H9 (cell line): ENCODE measurements at regions not wholly inside any gene's neighbourhood (a gene's known extent, or its start where the extent isn't known, plus 50 kb on each side); places are given as distances from the start of the nearest gene placed in this dataset.

ENCODE experiments used
- DNase-seq: peaks from one replicate; pipeline ENCODE4 v3.0.0-alpha.2; 2017
- H2AFZ ChIP-seq: one replicate; pipeline ENCODE4 v1.6.1; 2013; ENCODE audit warnings: mild to moderate bottlenecking, low read length, control low read depth, moderate library complexity
- H2AK5ac ChIP-seq: 2 replicates; pipeline ENCODE4 v1.6.1; 2013; ENCODE audit warnings: low read length, control low read depth, mixed read lengths; ENCODE audit not compliant: insufficient read length
- H2BK120ac ChIP-seq: one replicate; pipeline ENCODE4 v1.6.1; 2013; ENCODE audit warnings: low read depth, mild to moderate bottlenecking, low read length, control low read depth, inconsistent platforms; ENCODE audit not compliant: poor library complexity, severe bottlenecking
- H2BK12ac ChIP-seq: 2 replicates; pipeline ENCODE4 v1.6.1; 2013; ENCODE audit warnings: low read length, control low read depth, mixed read lengths, low read depth; ENCODE audit not compliant: insufficient read length
- H2BK15ac ChIP-seq: 2 replicates; pipeline ENCODE4 v1.6.1; 2013; ENCODE audit warnings: low read depth, low read length, control low read depth
- H2BK20ac ChIP-seq: one replicate; pipeline ENCODE4 v1.6.1; 2013; ENCODE audit warnings: low read depth, mild to moderate bottlenecking, low read length, control low read depth, inconsistent platforms; ENCODE audit not compliant: poor library complexity, severe bottlenecking
- H2BK5ac ChIP-seq: 2 replicates; pipeline ENCODE4 v1.6.1; 2013; ENCODE audit warnings: low read length, control low read depth, mixed read lengths; ENCODE audit not compliant: insufficient read length
- H3K14ac ChIP-seq: 2 replicates; pipeline ENCODE4 v1.6.1; 2013; ENCODE audit warnings: low read length, control low read depth; ENCODE audit not compliant: insufficient read depth
- H3K18ac ChIP-seq: 2 replicates; pipeline ENCODE4 v1.6.1; 2013; ENCODE audit warnings: low read depth, mild to moderate bottlenecking, mixed read lengths, low read length, control low read depth; ENCODE audit not compliant: insufficient read length
- H3K23ac ChIP-seq: 2 replicates; pipeline ENCODE4 v1.6.1; 2013; ENCODE audit warnings: low read length, control low read depth, mixed read lengths, low read depth; ENCODE audit not compliant: insufficient read length
- H3K23me2 ChIP-seq: 2 replicates; pipeline ENCODE4 v1.6.1; 2013; ENCODE audit warnings: low read depth, mild to moderate bottlenecking, mixed read lengths, low read length, control low read depth; ENCODE audit not compliant: insufficient read length, poor library complexity, severe bottlenecking
- H3K27ac ChIP-seq: 2 replicates; pipeline ENCODE4 v1.5.1; 2013; ENCODE audit warnings: low read length, control low read depth, mixed read lengths, low read depth; ENCODE audit not compliant: insufficient read length
- H3K27me3 ChIP-seq: 2 replicates; pipeline ENCODE4 v1.6.1; 2013; ENCODE audit warnings: low read length, control low read depth, inconsistent platforms; ENCODE audit not compliant: insufficient read depth
- H3K4ac ChIP-seq: 2 replicates; pipeline ENCODE4 v1.6.1; 2013; ENCODE audit warnings: low read depth, mild to moderate bottlenecking, control low read depth, inconsistent platforms, low read length, moderate library complexity
- H3K4me1 ChIP-seq: 2 replicates; pipeline ENCODE4 v1.6.1; 2013; ENCODE audit warnings: low read length, control low read depth, inconsistent platforms; ENCODE audit not compliant: insufficient read depth
- H3K4me2 ChIP-seq: 2 replicates; pipeline ENCODE4 v1.6.1; 2013; ENCODE audit warnings: low read length, control low read depth, mixed read lengths; ENCODE audit not compliant: insufficient read length, insufficient read depth
- H3K56ac ChIP-seq: 2 replicates; pipeline ENCODE4 v1.6.1; 2013; ENCODE audit warnings: low read depth, mild to moderate bottlenecking, mixed read lengths, low read length, control low read depth; ENCODE audit not compliant: insufficient read length
- H3K79me1 ChIP-seq: 2 replicates; pipeline ENCODE4 v1.6.1; 2013; ENCODE audit warnings: low read depth, mild to moderate bottlenecking, moderate library complexity, low read length, control low read depth, inconsistent platforms; ENCODE audit not compliant: insufficient read depth, poor library complexity, severe bottlenecking
- H3K79me2 ChIP-seq: 2 replicates; pipeline ENCODE4 v1.6.1; 2013; ENCODE audit warnings: low read length, control low read depth, inconsistent platforms; ENCODE audit not compliant: insufficient read depth
- H3K9ac ChIP-seq: 2 replicates; pipeline ENCODE4 v1.6.1; 2013; ENCODE audit warnings: low read length, control low read depth, mixed read lengths; ENCODE audit not compliant: insufficient read length; ENCODE audit errors: extremely low read depth
- H3K9me3 ChIP-seq: one replicate; pipeline ENCODE4 v1.6.1; 2013; ENCODE audit warnings: low read depth, low read length, inconsistent platforms; ENCODE audit not compliant: control insufficient read depth
- H3T11ph ChIP-seq: one replicate; pipeline ENCODE4 v1.6.1; 2013; ENCODE audit warnings: mild to moderate bottlenecking, low read length, control low read depth, inconsistent platforms
- H4K20me1 ChIP-seq: one replicate; pipeline ENCODE4 v1.6.1; 2013; ENCODE audit not compliant: control insufficient read depth, insufficient read length, insufficient read depth
- H4K5ac ChIP-seq: 2 replicates; pipeline ENCODE4 v1.6.1; 2013; ENCODE audit warnings: low read depth, mild to moderate bottlenecking, mixed read lengths, low read length, control low read depth; ENCODE audit not compliant: insufficient read length
- H4K8ac ChIP-seq: replicated peaks from 2 replicates; pipeline ENCODE4 v1.6.1; 2013; ENCODE audit warnings: low read length, control low read depth, mixed read lengths, low read depth; ENCODE audit not compliant: insufficient read length
- H4K91ac ChIP-seq: 2 replicates; pipeline ENCODE4 v1.6.1; 2013; ENCODE audit warnings: low read depth, mild to moderate bottlenecking, moderate library complexity, mixed read lengths, low read length, control low read depth; ENCODE audit not compliant: insufficient read length
- H3K27ac Mint-ChIP-seq, 3 experiments: 2 replicates in 2 of 3; 3 replicates in 1 of 3; pipeline ENCODE4 v1.8.0; 2020 to 2021; ENCODE audit warnings: mixed read lengths in 3 of 3, mild to moderate bottlenecking in 1 of 3, moderate library complexity in 1 of 3
- H3K27me3 Mint-ChIP-seq: 2 replicates; pipeline ENCODE4 v1.8.0; 2021; ENCODE audit warnings: low read depth, mild to moderate bottlenecking, moderate library complexity, mixed read lengths
- H3K36me3 Mint-ChIP-seq, 3 experiments: 2 replicates in 2 of 3; 3 replicates in 1 of 3; pipeline ENCODE4 v1.8.0; 2020 to 2021; ENCODE audit warnings: low read depth in 3 of 3, mixed read lengths in 3 of 3; ENCODE audit not compliant: insufficient read depth in 1 of 3
- H3K4me1 Mint-ChIP-seq, 2 experiments: 2 replicates each; pipeline ENCODE4 v1.8.0; 2020; ENCODE audit warnings: mixed read lengths in 2 of 2
- H3K4me3 Mint-ChIP-seq, 2 experiments: 2 replicates in 1 of 2; 3 replicates in 1 of 2; pipeline ENCODE4 v1.8.0; 2020 to 2021; ENCODE audit warnings: mild to moderate bottlenecking in 2 of 2, mixed read lengths in 2 of 2, moderate library complexity in 1 of 2
- H3K9me3 Mint-ChIP-seq, 2 experiments: 2 replicates in 1 of 2; 3 replicates in 1 of 2; pipeline ENCODE4 v1.8.0; 2020; ENCODE audit warnings: mild to moderate bottlenecking in 2 of 2, mixed read lengths in 2 of 2, moderate library complexity in 1 of 2
- CTCF ChIP-seq: fragments of 200-600 bp; sonication (generic); conservative IDR thresholded peaks from 3 replicates; pipeline ENCODE4 v1.8.0; 2021; ENCODE audit warnings: antibody characterized with exemption, mild to moderate bottlenecking
- WGBS: extraction: QIAGEN DNeasy Blood & Tissue Kit; methylation state at CpG from one replicate; pipeline ENCODE4 v1.1.7; 2013; ENCODE audit warnings: missing lambda C conversion rate, low lambda C conversion rate, mixed read lengths; ENCODE audit not compliant: insufficient read length; ENCODE audit errors: extremely low coverage; 5-methylcytosine and 5-hydroxymethylcytosine counted together

DNA sequence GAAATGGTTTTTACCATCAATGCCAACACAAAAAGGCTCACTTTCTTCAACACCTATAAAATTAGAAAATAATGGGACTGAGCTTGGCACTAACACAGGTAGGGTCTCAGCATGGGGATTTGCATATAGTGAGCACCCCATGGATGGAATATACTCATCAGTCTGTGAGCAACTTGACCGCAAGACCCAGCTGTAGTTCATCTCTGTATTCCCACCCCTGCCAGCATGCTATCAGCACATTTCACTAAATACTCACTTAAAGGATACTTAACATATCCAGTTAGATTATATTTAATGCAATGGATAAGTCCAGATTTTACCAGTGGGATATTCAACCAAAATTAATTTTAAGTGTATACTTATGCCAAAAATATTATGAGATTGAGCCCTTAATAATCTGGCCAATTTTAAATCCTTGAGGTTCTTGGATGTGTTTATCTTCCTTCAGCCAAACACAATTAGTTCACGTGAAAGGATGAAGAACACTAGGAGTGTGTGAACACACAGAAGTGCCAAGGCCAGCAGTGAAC is 66.7 kb downstream of the C16orf95 start:
- Histone ChIP-seq H3K4ac (no peak overlapping the region), H4K8ac (no peak overlapping the region), H3K4me1 (peaks cover 2% of the 10 kb centered on the region; the same call in 1 of the 2 replicates), H3T11ph (no peak overlapping the region), H4K20me1 (no peaks in the 10 kb centered on the region), H3K9ac (no peak overlapping the region), H2BK12ac (no peak overlapping the region), H4K91ac (no peak overlapping the region), H2BK5ac (no peak overlapping the region), H3K27ac (no peak overlapping the region), H3K18ac (no peak overlapping the region), H3K23ac (no peak overlapping the region), H3K23me2 (no peaks in the 10 kb centered on the region), H3K9me3 (no peaks in the 10 kb centered on the region), H3K79me1 (no peaks in the 10 kb centered on the region), H2AK5ac (no peak overlapping the region), H3K4me2 (no peak overlapping the region), H2AFZ (no peak overlapping the region), H3K56ac (no peak overlapping the region), H2BK15ac (no peak overlapping the region), H4K5ac (no peak overlapping the region), H2BK20ac (no peak overlapping the region), H3K27me3 (no peaks in the 10 kb centered on the region), H2BK120ac (no peak overlapping the region), H3K14ac (no peak overlapping the region), H3K79me2 (no peaks in the 10 kb centered on the region)
- H3K27me3 Mint-ChIP-seq: peaks cover 5% of the 10 kb centered on the region
- no peak overlapping the region for H3K27ac Mint-ChIP-seq
- TF ChIP-seq CTCF: no peak
- DNase-seq: no peak
- no peak overlapping the region for H3K4me3 Mint-ChIP-seq
- peaks cover 2 to 6% of the 10 kb centered on the region in 2 experiments for H3K4me1 Mint-ChIP-seq
- no peaks in the 10 kb centered on the region for H3K9me3 Mint-ChIP-seq
- WGBS: no CpG with 5 or more reads among the region's 2 CpGs
- H3K36me3 Mint-ChIP-seq: no peaks in the 10 kb centered on the region
